NCI-H2196 (cell line): ENCODE measurements at regions not wholly inside any gene's neighbourhood (a gene's known extent, or its start where the extent isn't known, plus 50 kb on each side); places are given as distances from the start of the nearest gene placed in this dataset.
A peak's percentile ranks its signal among the peaks of the same experiment; 100 is the strongest.

Source experiments
- DNase-seq: peaks from one replicate; lab custom pipeline; 2025; ENCODE audit not compliant: unreplicated experiment; lab: John Stamatoyannopoulos, UW

- DNase-seq = no peak
Observed at GRCh38 chr1:199264911-199265310, 626.1 kb downstream of the PTPRC start.

DNA sequence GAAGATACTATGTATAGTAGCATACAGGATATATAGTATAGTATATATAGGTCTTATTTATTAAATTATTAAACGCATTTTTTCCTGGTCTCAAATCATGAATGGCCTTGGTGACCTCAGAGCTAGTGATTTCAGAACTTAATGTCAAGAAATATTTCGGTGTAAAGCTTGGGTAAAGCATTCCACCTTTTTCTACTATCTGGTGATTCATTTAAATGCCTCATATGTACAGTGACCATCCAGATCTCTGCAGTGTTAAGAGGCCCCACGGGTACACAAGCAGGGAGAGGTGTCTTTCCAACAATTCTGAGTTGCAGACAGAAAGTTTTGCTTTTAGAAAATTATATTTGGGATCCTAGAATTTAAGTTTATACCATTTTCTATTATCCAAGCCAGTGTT is 626.5 kb downstream of the PTPRC start:
- no peak for DNase-seq

GRCh38 chr1:199269241-199269640 is 630.4 kb downstream of the PTPRC start:
- DNase-seq = no peak

- peak; percentile 5 for DNase-seq
Observed at GRCh38 chr1:199272139-199272544, 633.3 kb downstream of the PTPRC start.

- DNase-seq = no peak
Observed at GRCh38 chr1:199272628-199273086, 633.8 kb downstream of the PTPRC start.

DNA sequence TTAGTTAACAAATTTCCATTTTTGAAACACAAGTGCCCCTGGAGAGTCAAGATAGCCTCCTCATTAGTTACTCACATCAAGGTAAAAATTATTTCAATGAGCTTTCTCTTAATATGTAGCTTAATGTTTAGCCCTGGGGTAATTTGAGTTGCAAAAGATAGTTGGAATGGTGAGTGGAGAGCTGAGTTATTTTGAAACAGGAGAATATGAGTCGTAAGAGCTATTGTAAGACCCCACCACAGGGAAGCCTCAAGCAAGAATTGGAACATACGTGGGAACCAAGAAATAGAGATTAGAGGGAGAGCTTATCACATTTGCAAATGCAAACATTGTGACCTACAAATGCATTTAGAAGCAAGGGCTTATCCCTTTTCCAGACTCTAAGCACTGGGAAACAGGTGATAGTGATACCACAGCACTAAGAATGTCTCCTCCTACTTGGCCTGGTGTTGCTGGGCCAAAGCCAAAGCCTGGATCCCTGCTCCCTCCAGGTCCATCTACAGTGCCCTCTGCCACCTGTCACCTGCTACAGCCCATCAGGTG is 635.1 kb downstream of the PTPRC start:
- DNase-seq = no peak

GRCh38 chr1:199279067-199279466 is 640.2 kb downstream of the PTPRC start:
- DNase-seq = no peak

- DNase-seq = no peak
Observed at GRCh38 chr1:199279872-199280645, 641.2 kb downstream of the PTPRC start.

- no peak for DNase-seq
Observed at GRCh38 chr1:199282751-199283305, 644.0 kb downstream of the PTPRC start.

GRCh38 chr1:199283794-199284193 is 645.0 kb downstream of the PTPRC start:
- DNase-seq = no peak

- DNase-seq = no peak
Observed at GRCh38 chr1:199287206-199287605, 648.4 kb downstream of the PTPRC start.

GRCh38 chr1:199287647-199288046 is 648.8 kb downstream of the PTPRC start:
- no peak for DNase-seq

- DNase-seq = no peak
Observed at GRCh38 chr1:199290186-199290585, 651.3 kb downstream of the PTPRC start.

DNA sequence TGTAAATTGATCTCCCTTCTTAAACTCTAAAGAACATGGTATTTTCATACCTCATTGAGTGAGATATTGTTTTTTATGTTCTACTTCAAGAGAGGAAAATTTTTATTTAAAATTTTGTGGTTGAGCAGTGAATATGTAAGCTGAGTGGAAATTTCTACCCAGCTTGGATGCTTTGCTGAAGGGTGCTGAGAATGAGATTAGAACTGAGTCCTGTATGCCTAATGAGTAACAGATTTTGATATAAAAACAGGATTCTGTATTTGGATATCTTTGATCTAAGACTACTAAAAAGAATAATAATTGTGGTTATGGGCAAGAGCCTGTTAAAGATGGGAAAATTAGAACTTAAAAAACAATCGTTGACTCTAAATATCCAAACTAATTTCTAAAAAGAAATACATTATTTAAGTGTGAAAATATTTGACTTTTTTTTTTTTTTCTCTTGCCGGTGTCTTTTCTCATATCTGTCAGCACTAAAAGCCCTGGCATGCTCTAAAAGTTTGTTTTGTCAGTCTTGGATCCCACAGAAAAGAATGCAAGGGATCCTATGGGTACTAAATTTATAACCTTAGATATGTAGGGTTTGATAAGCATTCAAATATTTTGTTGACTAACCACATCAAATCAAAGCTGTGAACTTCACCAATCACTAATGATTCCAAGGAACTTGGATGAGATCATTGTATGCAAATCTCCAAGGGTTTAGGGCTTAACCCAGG is 652.3 kb downstream of the PTPRC start:
- DNase-seq = no peak

DNA sequence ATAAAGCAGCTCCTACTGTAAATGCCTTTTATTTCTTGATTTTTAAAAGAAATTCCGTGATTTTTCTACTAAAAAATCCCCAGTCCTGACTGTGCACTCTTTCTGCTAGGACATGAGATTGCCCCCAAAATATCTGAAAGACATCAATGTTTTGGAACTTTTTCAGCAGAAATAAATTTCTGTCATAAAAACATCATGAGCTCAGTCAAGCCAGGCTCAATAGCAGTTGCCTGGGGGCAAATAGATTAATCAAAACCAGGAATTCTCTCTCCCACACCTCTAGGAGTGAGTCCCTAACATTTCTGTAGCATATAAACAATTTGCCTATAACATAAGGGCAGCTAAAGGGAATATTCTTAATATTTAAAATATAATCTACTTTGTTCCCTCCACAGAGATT is 654.1 kb downstream of the PTPRC start:
- DNase-seq = no peak

- DNase-seq = no peak
Observed at GRCh38 chr1:199295107-199295506, 656.3 kb downstream of the PTPRC start.

DNA sequence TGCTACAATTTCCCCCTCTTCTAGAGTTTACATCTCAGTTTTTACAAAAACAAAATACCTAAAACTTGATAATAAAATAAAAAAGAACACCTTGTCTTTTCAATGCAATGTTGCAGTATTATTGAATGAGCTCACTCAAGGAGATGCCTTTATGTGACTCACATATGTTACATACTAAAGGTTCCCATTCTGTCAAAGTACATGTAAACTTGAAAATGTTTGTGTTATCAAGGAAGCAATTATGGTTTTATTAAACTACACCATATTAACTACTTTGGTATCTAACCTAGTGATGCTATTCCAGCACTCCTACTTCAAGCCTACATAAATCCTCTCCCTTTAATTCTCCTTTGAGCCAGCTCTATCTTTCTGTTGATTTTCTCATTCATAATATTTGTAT is 658.3 kb downstream of the PTPRC start:
- no peak for DNase-seq

DNA sequence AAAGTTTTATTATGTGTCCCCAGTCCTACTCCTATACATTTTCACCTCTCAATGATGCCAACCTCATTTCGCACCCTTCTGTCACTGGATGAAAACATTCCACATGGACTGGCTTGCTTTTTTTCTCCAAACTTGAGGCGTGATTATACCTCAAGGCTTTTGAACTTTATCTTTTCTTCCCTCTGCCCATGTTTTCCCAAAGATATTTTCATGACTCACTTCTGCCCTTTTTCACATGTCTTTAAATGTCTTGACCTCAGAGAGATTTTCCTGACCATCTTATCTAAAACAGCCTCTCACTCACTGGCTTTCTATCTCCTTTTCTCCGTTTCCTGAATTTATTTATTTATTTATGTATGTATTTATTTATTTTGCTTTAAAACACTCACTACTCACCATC is 659.0 kb downstream of the PTPRC start:
- DNase-seq = no peak

DNA sequence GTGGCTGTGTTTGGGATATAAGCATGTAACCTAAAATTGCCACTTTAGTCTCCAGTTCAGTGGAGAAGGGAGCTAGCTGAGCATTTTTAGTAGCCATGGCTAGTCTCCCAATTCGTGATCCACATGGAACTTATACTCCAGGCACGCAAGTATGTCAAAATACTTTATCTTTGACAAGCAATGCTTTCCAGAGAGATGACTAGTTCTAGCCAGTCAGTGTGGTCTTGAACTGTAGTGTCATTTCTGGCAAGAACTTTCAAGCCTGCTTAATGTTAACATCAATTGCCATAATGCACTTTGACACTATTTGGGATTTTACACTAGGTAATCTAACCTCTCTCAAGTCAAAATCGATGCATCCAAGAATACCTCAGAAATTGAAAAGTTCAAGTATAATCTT is 660.0 kb downstream of the PTPRC start:
- no peak for DNase-seq

DNA sequence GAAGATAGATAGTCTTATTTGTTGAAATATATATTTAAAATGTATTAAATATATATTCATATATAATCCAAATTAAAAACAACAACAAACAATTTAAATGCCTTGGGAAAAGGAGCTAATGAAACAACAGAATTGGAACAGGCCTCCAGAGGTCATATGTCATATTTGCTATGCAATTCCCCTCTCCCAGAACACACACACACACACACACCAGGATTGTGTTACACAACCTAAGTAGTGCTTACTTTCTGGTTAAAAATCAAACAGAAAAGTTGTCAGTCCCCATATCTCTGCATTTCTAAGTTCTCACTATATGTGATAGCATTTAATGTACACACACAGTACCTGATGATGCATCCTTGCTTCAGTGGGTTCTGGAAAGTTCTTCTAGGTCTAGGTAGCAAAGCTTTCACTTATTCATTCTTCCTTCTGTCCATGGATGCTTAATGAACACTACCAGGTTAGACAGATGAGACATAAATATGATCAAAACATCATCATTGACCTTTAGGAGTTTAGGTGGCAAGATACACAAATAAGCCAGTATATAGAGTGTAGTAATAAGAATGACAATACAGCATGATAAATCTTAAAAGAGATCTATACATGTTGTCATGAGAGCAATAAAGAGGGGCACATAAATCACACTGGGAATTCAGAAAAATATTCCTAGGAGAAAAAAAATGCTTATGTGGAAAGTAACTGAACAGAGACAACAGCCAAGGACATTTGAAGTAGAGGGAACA is 662.8 kb downstream of the PTPRC start:
- no peak for DNase-seq

DNA sequence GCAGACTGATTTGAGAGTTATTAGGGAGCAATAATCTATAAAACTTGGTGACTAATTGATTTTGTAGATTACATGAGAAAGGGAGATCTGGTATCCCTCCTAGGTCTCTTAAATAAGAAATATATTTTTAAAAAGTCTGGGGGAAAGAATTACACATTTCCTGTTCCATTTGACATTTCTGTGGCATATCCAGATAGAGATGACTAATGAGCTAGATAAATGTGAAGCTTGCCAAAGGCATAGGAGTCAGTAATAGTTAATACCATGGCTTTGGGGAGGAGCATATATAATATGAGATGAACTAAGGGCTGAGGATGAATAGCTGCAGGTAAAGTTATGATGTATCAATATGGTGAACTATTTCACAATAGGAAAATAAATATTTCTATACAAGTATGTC is 663.7 kb downstream of the PTPRC start:
- DNase-seq = no peak
